ENCODE measurements at regions not wholly inside any gene's neighbourhood (a gene's known extent, or its start where the extent isn't known, plus 50 kb on each side); places are given as distances from the start of the nearest gene placed in this dataset.

DNA sequence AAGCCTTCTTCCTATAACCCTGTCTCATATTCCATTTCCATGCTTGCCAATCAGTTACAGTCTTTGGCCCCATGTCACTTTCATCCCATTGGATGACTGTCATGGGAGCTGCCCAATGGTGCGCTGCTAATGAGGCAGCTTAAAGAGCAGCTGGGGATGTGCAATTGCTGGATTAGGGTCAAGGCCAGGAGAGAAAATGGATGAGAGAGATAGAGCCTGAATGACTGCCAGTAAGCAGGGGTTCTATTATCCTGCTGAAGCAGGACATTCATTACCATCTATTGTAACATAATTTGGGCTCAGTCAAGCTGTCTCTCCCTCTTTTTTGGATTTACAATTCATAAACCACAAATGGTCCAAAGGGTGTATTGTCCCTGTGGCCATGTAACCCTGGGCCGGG is 909.0 kb downstream of the CENPC start:
- 60% methylated on average over 2 of the region's 2 CpGs for WGBS
- H3K27me3 ChIP-seq, result no peaks in the 10 kb centered on the region
- intact Hi-C loops (cut with DNase I), result no loop called here

GRCh38 chr4:66633477-66633876 is 911.8 kb downstream of the CENPC start:
- Histone ChIP-seq H3K27me3 (no peaks in the 10 kb centered on the region), H3K4me1 (no peaks in the 10 kb centered on the region), H3K4me3 (no peak overlapping the region), H3K36me3 (no peaks in the 10 kb centered on the region), H3K27ac (replicated peaks in 1 of 4) (no peak overlapping the region), H3K9me3 (no peaks in the 10 kb centered on the region)
- DNase-seq (ENCODE audit: extremely low spot score), result no peak
- TF ChIP-seq POLR2A (IDR thresholded peaks at IDR 0.05; ENCODE audit: low read depth), result no peak
- no peak for TF ChIP-seq CTCF (IDR thresholded peaks at IDR 0.05)
- no peak for TF ChIP-seq POLR2AphosphoS5 (IDR thresholded peaks at IDR 0.05)
- no peak for TF ChIP-seq EP300 (IDR thresholded peaks at IDR 0.05)
- intact Hi-C loops (cut with DNase I), result no loop called here
- 87% methylated on average over 2 of the region's 2 CpGs for WGBS

More for the DNA sequence above, 909.0 kb downstream of the CENPC start:
- Histone ChIP-seq H3K27ac (replicated peaks in 1 of 4) (no peak overlapping the region), H3K9me3 (no peaks in the 10 kb centered on the region), H3K4me1 (no peaks in the 10 kb centered on the region), H3K36me3 (no peaks in the 10 kb centered on the region), H3K4me3 (no peak overlapping the region)
- TF ChIP-seq CTCF (IDR thresholded peaks at IDR 0.05) (no peak), POLR2A (IDR thresholded peaks at IDR 0.05; ENCODE audit: low read depth) (no peak), POLR2AphosphoS5 (IDR thresholded peaks at IDR 0.05) (no peak), EP300 (IDR thresholded peaks at IDR 0.05) (no peak)
- DNase-seq (ENCODE audit: extremely low spot score), result no peak

GRCh38 chr4:66629927-66630326 is 915.4 kb downstream of the CENPC start:
- H3K27ac ChIP-seq (replicated peaks in 1 of 4), result no peak overlapping the region
- no peaks in the 10 kb centered on the region for H3K9me3 ChIP-seq
- intact Hi-C loops (cut with DNase I), result no loop called here
- TF ChIP-seq CTCF (IDR thresholded peaks at IDR 0.05) (no peak), POLR2AphosphoS5 (IDR thresholded peaks at IDR 0.05) (no peak), POLR2A (IDR thresholded peaks at IDR 0.05; ENCODE audit: low read depth) (no peak), EP300 (IDR thresholded peaks at IDR 0.05) (no peak)
- H3K4me3 ChIP-seq, result no peak overlapping the region
- no peaks in the 10 kb centered on the region for H3K27me3 ChIP-seq
- no peaks in the 10 kb centered on the region for H3K4me1 ChIP-seq
- H3K36me3 ChIP-seq, result no peaks in the 10 kb centered on the region
- DNase-seq (ENCODE audit: extremely low spot score), result no peak

- 35% methylated on average over 3 of the region's 3 CpGs for WGBS
- Histone ChIP-seq H3K4me1 (no peaks in the 10 kb centered on the region), H3K9me3 (no peaks in the 10 kb centered on the region), H3K27ac (replicated peaks in 1 of 4) (no peak overlapping the region), H3K36me3 (no peaks in the 10 kb centered on the region), H3K27me3 (no peaks in the 10 kb centered on the region), H3K4me3 (no peak overlapping the region)
- intact Hi-C loops (cut with DNase I), result no loop called here
- no peak for DNase-seq (ENCODE audit: extremely low spot score)
- TF ChIP-seq POLR2AphosphoS5 (IDR thresholded peaks at IDR 0.05) (no peak), EP300 (IDR thresholded peaks at IDR 0.05) (no peak), POLR2A (IDR thresholded peaks at IDR 0.05; ENCODE audit: low read depth) (no peak), CTCF (IDR thresholded peaks at IDR 0.05) (no peak)
These were observed 917.2 kb downstream of the CENPC start for GRCh38 chr4:66628146-66628545.

GRCh38 chr4:66625480-66625879 is 919.8 kb downstream of the CENPC start:
- intact Hi-C loops (cut with DNase I), result no loop called here

More at GRCh38 chr4:66625480-66625879, 919.8 kb downstream of the CENPC start:
- DNase-seq (ENCODE audit: extremely low spot score), result no peak
- H3K27ac ChIP-seq (replicated peaks in 1 of 4), result no peak overlapping the region
- H3K27me3 ChIP-seq, result no peaks in the 10 kb centered on the region
- no peaks in the 10 kb centered on the region for H3K4me1 ChIP-seq
- 94% methylated on average over 5 of the region's 5 CpGs for WGBS
- H3K36me3 ChIP-seq, result no peaks in the 10 kb centered on the region
- H3K4me3 ChIP-seq, result no peak overlapping the region
- no peak for TF ChIP-seq POLR2AphosphoS5 (IDR thresholded peaks at IDR 0.05)
- TF ChIP-seq CTCF (IDR thresholded peaks at IDR 0.05), result no peak
- TF ChIP-seq POLR2A (IDR thresholded peaks at IDR 0.05; ENCODE audit: low read depth), result no peak
- TF ChIP-seq EP300 (IDR thresholded peaks at IDR 0.05), result no peak
- H3K9me3 ChIP-seq, result no peaks in the 10 kb centered on the region

Data from esophagus muscularis mucosa (tissue), 4 donors.